ENCODE measurements at regions not wholly inside any gene's neighbourhood (a gene's known extent, or its start where the extent isn't known, plus 50 kb on each side); places are given as distances from the start of the nearest gene placed in this dataset.

DNA sequence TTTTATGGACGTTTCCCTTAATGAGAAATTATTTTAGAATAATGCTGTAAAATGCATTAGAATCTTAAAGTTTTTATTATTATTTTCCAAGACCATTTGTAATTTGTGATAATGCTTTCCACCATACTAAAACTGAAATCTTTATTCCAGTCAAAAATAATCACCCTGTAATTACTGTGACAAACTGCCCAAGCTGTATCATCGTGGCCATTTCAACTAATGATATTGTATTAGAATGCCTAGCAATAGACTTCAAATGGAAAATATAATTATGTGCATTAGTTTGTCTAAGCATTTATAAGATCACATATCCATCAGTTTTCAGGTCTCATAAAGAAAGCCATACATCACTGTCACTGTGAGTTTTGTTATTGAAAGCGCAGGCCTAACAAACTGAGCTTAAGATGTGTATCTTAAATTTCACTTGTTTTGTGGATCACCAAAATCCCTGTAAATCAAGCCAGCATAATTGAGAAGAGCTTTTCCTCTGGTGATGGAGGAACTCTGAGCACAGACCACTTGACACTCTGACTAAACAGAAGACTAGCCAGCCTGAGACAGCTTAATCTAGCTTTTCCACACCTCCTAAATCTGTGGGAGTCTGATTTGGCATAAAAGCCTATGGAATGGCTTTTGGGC is 1312.2 kb upstream of the ACVR2A start:
- Mint-ChIP-seq H3K9me3 (ENCODE audit: unreplicated experiment) (no peaks in the 10 kb centered on the region), H3K4me1 (ENCODE audit: low read depth, unreplicated experiment) (no peaks in the 10 kb centered on the region), H3K4me3 (ENCODE audit: unreplicated experiment) (no peak overlapping the region), H3K27me3 (ENCODE audit: low read depth, unreplicated experiment) (no peaks in the 10 kb centered on the region), H3K27ac (ENCODE audit: unreplicated experiment) (no peak overlapping the region), H3K36me3 (ENCODE audit: low read depth, unreplicated experiment) (no peaks in the 10 kb centered on the region)
- Histone ChIP-seq H4K20me1 (ENCODE audit: insufficient read depth, low read length) (no peaks in the 10 kb centered on the region), H3K27me3 (ENCODE audit: insufficient read depth, low read length) (no peaks in the 10 kb centered on the region), H2AFZ (ENCODE audit: low read depth, low read length) (no peak overlapping the region), H3K4me1 (ENCODE audit: insufficient read depth, low read length) (no peaks in the 10 kb centered on the region), H3K9ac (ENCODE audit: low read length) (no peak overlapping the region), H3K79me2 (ENCODE audit: insufficient read depth, low read length) (no peaks in the 10 kb centered on the region), H3K36me3 (ENCODE audit: insufficient read depth, low read length) (no peaks in the 10 kb centered on the region), H3K4me2 (ENCODE audit: low read length) (no peak overlapping the region), H3K27ac (ENCODE audit: low read depth, low read length) (no peak overlapping the region), H3K4me3 (ENCODE audit: insufficient read depth, low read depth, low read length) (no peak overlapping the region), H3K9me3 (ENCODE audit: insufficient read depth, low read depth, low read length) (no peaks in the 10 kb centered on the region)
- DNase-seq (ENCODE audit: low read depth) (no peak), FAIRE-seq (no peak)
- TF ChIP-seq EZH2 (IDR thresholded peaks at IDR 0.05; ENCODE audit: insufficient read depth, low read length) (no peak), CTCF (IDR thresholded peaks at IDR 0.05; ENCODE audit: insufficient read depth, low read depth, low read length) (no peak)

DNA sequence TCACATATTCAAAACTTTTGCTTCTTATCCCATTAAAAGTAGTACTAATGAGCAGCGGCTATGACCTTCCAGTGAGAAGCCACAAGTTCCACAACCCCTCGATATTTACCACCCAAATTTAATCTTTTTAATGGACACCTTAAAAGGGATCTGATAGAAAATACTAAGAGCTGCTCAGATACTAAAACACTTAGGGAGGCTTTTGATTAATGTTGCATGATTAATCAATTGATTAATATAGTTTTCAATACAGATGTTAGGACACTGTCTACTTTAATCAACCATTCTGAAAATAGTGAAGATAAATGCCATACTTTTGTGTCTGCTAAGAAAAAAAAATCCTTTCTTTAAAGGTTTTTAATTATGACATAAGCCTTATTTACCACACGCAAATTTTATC is 1312.8 kb upstream of the ACVR2A start:
- no peak overlapping the region for H3K27ac Mint-ChIP-seq (ENCODE audit: unreplicated experiment)
- Histone ChIP-seq H3K4me2 (ENCODE audit: low read length) (no peak overlapping the region), H3K36me3 (ENCODE audit: insufficient read depth, low read length) (no peaks in the 10 kb centered on the region), H4K20me1 (ENCODE audit: insufficient read depth, low read length) (no peaks in the 10 kb centered on the region), H3K4me1 (ENCODE audit: insufficient read depth, low read length) (no peaks in the 10 kb centered on the region), H3K9ac (ENCODE audit: low read length) (no peak overlapping the region), H3K4me3 (ENCODE audit: insufficient read depth, low read depth, low read length) (no peak overlapping the region), H3K79me2 (ENCODE audit: insufficient read depth, low read length) (no peaks in the 10 kb centered on the region), H3K9me3 (ENCODE audit: insufficient read depth, low read depth, low read length) (no peaks in the 10 kb centered on the region), H3K27ac (ENCODE audit: low read depth, low read length) (no peak overlapping the region), H3K27me3 (ENCODE audit: insufficient read depth, low read length) (no peaks in the 10 kb centered on the region), H2AFZ (ENCODE audit: low read depth, low read length) (no peak overlapping the region)
- no peak overlapping the region for H3K4me3 Mint-ChIP-seq (ENCODE audit: unreplicated experiment)
- no peak for FAIRE-seq
- no peaks in the 10 kb centered on the region for H3K9me3 Mint-ChIP-seq (ENCODE audit: unreplicated experiment)
- TF ChIP-seq CTCF (IDR thresholded peaks at IDR 0.05; ENCODE audit: insufficient read depth, low read depth, low read length) (no peak), EZH2 (IDR thresholded peaks at IDR 0.05; ENCODE audit: insufficient read depth, low read length) (no peak)
- peaks cover 2% of the 10 kb centered on the region for H3K4me1 Mint-ChIP-seq (ENCODE audit: low read depth, unreplicated experiment)
- H3K36me3 Mint-ChIP-seq (ENCODE audit: low read depth, unreplicated experiment): no peaks in the 10 kb centered on the region
- no peak for DNase-seq (ENCODE audit: low read depth)
- H3K27me3 Mint-ChIP-seq (ENCODE audit: low read depth, unreplicated experiment): no peaks in the 10 kb centered on the region

GRCh38 chr2:146530886-146531285 is 1313.9 kb upstream of the ACVR2A start:
- Histone ChIP-seq H3K27me3 (ENCODE audit: insufficient read depth, low read length) (no peaks in the 10 kb centered on the region), H3K36me3 (ENCODE audit: insufficient read depth, low read length) (no peaks in the 10 kb centered on the region), H3K27ac (ENCODE audit: low read depth, low read length) (no peak overlapping the region), H3K4me2 (ENCODE audit: low read length) (no peak overlapping the region), H3K9ac (ENCODE audit: low read length) (no peak overlapping the region), H3K79me2 (ENCODE audit: insufficient read depth, low read length) (no peaks in the 10 kb centered on the region), H3K9me3 (ENCODE audit: insufficient read depth, low read depth, low read length) (peaks cover 4% of the 10 kb centered on the region), H2AFZ (ENCODE audit: low read depth, low read length) (no peak overlapping the region), H3K4me1 (ENCODE audit: insufficient read depth, low read length) (no peaks in the 10 kb centered on the region), H4K20me1 (ENCODE audit: insufficient read depth, low read length) (no peaks in the 10 kb centered on the region), H3K4me3 (ENCODE audit: insufficient read depth, low read depth, low read length) (no peak overlapping the region)
- Mint-ChIP-seq H3K36me3 (ENCODE audit: low read depth, unreplicated experiment) (no peaks in the 10 kb centered on the region), H3K4me1 (ENCODE audit: low read depth, unreplicated experiment) (peaks cover 2% of the 10 kb centered on the region), H3K27ac (ENCODE audit: unreplicated experiment) (no peak overlapping the region), H3K9me3 (ENCODE audit: unreplicated experiment) (peaks cover 1% of the 10 kb centered on the region), H3K27me3 (ENCODE audit: low read depth, unreplicated experiment) (no peaks in the 10 kb centered on the region), H3K4me3 (ENCODE audit: unreplicated experiment) (no peak overlapping the region)
- FAIRE-seq (no peak), DNase-seq (ENCODE audit: low read depth) (no peak)
- TF ChIP-seq EZH2 (IDR thresholded peaks at IDR 0.05; ENCODE audit: insufficient read depth, low read length) (no peak), CTCF (IDR thresholded peaks at IDR 0.05; ENCODE audit: insufficient read depth, low read depth, low read length) (no peak)

Measured in astrocyte (in vitro differentiated cells and primary cell).